ENCODE measurements at regions not wholly inside any gene's neighbourhood (a gene's known extent, or its start where the extent isn't known, plus 50 kb on each side); places are given as distances from the start of the nearest gene placed in this dataset.
A peak's percentile ranks its signal among the peaks of the same experiment; 100 is the strongest.

- no peak overlapping the region for H3K4me3 ChIP-seq (ENCODE audit: low read depth, low read length)
- TF ChIP-seq, protein P1, sequence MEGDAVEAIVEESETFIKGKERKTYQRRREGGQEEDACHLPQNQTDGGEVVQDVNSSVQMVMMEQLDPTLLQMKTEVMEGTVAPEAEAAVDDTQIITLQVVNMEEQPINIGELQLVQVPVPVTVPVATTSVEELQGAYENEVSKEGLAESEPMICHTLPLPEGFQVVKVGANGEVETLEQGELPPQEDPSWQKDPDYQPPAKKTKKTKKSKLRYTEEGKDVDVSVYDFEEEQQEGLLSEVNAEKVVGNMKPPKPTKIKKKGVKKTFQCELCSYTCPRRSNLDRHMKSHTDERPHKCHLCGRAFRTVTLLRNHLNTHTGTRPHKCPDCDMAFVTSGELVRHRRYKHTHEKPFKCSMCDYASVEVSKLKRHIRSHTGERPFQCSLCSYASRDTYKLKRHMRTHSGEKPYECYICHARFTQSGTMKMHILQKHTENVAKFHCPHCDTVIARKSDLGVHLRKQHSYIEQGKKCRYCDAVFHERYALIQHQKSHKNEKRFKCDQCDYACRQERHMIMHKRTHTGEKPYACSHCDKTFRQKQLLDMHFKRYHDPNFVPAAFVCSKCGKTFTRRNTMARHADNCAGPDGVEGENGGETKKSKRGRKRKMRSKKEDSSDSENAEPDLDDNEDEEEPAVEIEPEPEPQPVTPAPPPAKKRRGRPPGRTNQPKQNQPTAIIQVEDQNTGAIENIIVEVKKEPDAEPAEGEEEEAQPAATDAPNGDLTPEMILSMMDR (IDR thresholded peaks at IDR 0.05; ENCODE audit: borderline replicate concordance, insufficient read depth, low read depth, low read length): no peak
Measured at GRCh38 chr3:157876556-157876955, 229.7 kb downstream of the SHOX2 start.

DNA sequence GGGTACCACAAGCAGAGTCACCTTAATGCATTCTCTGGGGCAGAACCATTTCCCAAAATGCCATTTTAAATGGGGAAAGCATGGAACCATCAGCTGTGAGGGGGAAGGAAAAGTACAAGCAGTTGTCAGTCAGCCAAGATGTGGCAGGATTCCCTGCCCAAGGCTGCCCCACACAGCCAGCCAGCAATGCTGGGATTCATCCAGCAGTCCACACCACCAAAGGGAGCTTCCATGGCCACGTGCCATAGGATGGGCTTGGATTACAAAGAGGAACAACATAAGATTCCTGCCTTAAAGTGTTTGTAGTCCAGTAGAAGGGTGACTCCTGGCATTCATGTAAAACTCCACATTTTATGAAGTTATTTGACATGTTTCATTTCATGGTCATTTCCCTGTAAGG, 233.3 kb downstream of the SHOX2 start:
- H3K4me3 ChIP-seq (ENCODE audit: low read depth, low read length): no peak overlapping the region
- TF ChIP-seq, protein P1 (IDR thresholded peaks at IDR 0.05; ENCODE audit: borderline replicate concordance, insufficient read depth, low read depth, low read length): no peak

DNA sequence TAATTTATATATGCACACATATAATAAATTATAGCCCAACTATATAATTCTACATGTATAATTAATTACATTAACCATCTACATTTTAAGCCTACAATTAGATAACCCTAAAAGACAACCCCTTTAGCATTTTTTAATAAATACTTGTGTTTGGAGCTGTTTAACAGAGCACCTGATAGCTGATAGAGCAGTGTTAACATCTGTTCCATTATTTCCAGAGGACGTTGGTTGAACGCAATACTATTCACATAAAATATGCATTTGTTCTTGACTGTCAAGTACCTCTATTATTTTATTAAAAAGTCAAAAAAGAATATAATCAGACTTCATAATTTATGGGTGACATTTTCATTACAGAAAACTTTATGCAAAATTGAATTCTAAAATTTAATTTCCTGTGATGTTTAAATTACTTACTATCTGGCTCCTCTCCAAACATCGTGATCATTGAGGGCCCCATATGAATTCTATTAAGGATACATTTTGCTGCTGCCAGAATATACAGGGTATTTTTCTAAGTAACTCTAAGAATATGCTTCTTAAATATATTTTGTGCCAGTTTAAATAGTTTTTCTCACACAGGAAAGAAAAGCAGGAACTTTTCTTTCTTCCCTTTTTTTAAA, 234.3 kb downstream of the SHOX2 start:
- H3K4me3 ChIP-seq (ENCODE audit: low read depth, low read length): no peak overlapping the region
- TF ChIP-seq, protein P1 (IDR thresholded peaks at IDR 0.05; ENCODE audit: borderline replicate concordance, insufficient read depth, low read depth, low read length): no peak

GRCh38 chr3:157871248-157871647, 235.0 kb downstream of the SHOX2 start:
- H3K4me3 ChIP-seq (ENCODE audit: low read depth, low read length): no peak overlapping the region
- TF ChIP-seq, protein P1 (IDR thresholded peaks at IDR 0.05; ENCODE audit: borderline replicate concordance, insufficient read depth, low read depth, low read length): no peak

DNA sequence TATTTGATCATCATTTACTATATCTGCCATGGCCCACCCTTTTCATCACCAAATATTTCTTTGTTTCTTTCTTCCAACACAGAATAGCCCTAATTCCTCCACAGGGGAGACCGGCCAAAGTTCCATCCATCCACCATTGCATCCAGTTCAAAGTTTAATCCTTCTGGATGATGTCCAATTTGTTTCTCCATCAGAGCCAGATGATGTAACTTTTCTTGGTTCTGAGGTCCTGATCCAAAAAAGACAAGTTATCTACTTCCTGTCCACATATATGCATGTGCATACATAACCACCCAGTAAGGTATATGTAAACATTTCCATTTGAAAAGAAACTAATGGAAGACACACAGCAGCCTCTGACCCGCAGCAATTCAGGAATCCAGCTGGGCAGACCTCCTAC, 237.3 kb downstream of the SHOX2 start:
- no peak overlapping the region for H3K4me3 ChIP-seq (ENCODE audit: low read depth, low read length)
- TF ChIP-seq, protein P1 (IDR thresholded peaks at IDR 0.05; ENCODE audit: borderline replicate concordance, insufficient read depth, low read depth, low read length): no peak

DNA sequence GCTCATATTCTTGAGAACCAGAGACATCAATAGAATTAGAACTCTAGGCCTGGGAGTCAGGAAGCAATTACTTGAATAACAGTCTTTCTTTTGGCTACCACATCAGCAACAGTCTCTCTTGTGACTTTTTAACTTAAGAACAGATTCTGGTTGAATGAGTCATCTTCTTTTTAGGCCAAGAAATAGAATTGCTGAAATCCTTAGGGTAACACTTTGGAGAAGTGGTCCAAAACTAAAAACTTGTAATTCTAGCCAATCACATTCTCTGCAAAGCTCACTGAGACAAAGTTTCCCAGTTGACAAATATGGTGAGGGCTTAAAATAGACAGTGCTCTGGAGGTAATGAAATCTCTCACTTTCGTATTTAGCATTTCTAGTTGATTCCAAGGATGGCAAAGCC, 238.0 kb downstream of the SHOX2 start:
- no peak overlapping the region for H3K4me3 ChIP-seq (ENCODE audit: low read depth, low read length)
- TF ChIP-seq, protein P1 (IDR thresholded peaks at IDR 0.05; ENCODE audit: borderline replicate concordance, insufficient read depth, low read depth, low read length): no peak

DNA sequence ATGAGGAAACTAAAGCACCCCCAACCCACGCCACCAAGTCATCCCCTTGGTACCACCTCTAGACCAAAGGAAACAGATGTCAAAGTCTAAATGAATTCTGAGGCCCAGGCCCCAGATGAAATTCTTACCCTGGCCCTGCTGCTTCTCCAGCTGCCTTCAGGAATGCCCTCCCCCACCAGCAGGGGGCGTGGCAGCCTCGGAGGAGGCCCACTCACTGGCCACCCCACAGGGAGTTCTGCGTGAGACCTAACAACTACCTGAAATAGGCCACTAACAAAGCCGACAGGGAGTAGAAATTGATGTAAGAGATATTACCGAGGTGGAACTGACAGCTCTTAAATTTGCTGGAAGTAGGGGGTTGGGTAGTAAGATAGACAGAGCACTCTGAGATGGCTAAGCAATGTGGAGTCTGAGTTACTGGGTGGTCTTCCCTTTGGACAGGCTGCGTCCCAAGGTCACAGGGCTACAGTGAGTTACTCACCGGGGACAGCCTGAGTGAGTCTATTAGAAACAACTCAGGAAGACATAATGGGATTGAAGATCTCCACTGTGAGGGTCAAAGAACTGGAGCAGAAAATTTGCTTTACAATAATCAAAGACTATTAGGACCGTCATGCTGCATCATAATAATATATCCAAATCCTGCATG, 240.7 kb downstream of the SHOX2 start:
- H3K4me3 ChIP-seq (ENCODE audit: low read depth, low read length): no peak overlapping the region
- TF ChIP-seq, protein P1 (IDR thresholded peaks at IDR 0.05; ENCODE audit: borderline replicate concordance, insufficient read depth, low read depth, low read length): peak; percentile 90
